GM23248 (cell line): ENCODE measurements at regions not wholly inside any gene's neighbourhood (a gene's known extent, or its start where the extent isn't known, plus 50 kb on each side); places are given as distances from the start of the nearest gene placed in this dataset.

Source experiments
- EZH2 ChIP-seq: fragments of 200-600 bp; sonication (generic); IDR thresholded peaks from 2 replicates; pipeline ENCODE4 v1.6.1; 2018; ENCODE audit warnings: antibody characterized with exemption, mild to moderate bottlenecking; ENCODE audit not compliant: insufficient read depth, poor library complexity, severe bottlenecking
- EZH2phosphoT487 ChIP-seq: fragments of 200-600 bp; sonication (generic); IDR thresholded peaks from 2 replicates; pipeline ENCODE4 v1.6.1; 2018; ENCODE audit warnings: antibody characterized with exemption, moderate library complexity, mild to moderate bottlenecking, low read depth; ENCODE audit not compliant: insufficient read depth

DNA sequence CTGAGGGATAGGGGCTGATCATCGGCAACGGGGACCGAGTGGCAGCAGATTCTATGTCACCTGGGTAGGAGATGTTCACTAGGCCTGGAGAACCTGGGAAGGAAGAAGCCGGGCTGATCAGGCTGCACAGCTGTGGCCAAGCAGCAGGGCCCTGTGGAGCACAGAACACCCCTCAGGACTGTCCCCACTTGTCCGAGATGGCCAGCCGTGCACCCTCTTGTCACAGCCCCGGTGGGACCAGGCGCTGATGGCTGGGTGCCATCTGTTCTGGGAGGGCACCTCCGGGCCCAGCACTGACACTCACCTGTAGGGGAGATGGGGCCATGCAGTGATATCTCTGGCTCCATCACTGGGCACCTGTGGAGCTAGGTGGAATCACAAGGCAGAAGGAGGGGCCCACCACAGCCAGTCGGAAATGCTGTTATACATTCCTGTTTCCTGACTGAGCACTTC is 217.9 kb upstream of the RAB6C start:
- TF ChIP-seq EZH2, result no peak
- TF ChIP-seq EZH2phosphoT487, result no peak
